ENCODE measurements at regions not wholly inside any gene's neighbourhood (a gene's known extent, or its start where the extent isn't known, plus 50 kb on each side); places are given as distances from the start of the nearest gene placed in this dataset.
"Not testable (repeated sequence)": the region's sequence is repeated elsewhere in the genome, so short reads cannot be mapped to it uniquely, and the experiment has no call there.

DNA sequence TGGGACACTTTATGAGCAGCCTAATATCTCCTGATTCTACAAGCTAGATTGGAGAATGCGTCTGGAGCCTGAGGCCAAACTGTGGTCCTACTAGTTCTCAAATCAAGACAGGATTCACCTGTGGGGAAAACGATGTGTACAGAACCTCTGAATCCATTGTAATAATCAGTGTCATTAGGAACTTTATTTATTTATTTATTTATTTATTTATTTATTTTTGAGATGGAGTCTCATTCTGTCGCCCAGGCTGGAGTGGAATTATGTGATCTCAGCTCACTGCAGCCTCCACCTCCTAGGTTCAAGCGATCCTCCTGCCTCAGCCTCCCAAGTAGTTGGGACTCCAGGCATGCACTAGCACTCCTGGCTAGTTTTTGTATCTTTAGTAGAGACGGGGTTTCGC lies 52.6 kb upstream of the KIF26B start:
- not testable (repeated sequence) for DNase-seq (ENCODE audit: low read depth in 2 of 2, low spot score in 1 of 2)

DNA sequence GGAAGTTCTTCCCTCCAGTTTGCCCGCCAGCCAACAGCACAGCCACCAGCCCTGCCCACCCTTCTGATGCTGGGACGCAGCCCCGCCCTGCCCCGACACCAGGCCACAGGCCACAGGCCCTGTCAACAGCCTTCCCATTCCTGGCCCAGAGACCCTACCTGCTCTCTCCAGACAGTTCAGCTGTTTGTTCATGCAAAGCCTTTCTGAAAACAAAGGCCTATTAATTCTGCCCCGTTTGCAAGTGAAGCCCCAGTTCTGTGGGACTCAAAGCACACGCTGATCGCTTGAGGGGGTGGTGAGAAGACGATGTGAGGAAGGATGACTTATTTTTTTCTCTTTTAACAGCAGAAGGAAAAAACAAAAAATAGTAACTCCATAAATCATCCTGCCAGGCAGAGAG lies 55.4 kb upstream of the KIF26B start:
- no peak for DNase-seq (ENCODE audit: low read depth in 2 of 2, low spot score in 1 of 2)

GRCh38 chr1:245098924-245099323 lies 55.9 kb upstream of the KIF26B start:
- no peak for DNase-seq (ENCODE audit: low read depth in 2 of 2, low spot score in 1 of 2)

DNA sequence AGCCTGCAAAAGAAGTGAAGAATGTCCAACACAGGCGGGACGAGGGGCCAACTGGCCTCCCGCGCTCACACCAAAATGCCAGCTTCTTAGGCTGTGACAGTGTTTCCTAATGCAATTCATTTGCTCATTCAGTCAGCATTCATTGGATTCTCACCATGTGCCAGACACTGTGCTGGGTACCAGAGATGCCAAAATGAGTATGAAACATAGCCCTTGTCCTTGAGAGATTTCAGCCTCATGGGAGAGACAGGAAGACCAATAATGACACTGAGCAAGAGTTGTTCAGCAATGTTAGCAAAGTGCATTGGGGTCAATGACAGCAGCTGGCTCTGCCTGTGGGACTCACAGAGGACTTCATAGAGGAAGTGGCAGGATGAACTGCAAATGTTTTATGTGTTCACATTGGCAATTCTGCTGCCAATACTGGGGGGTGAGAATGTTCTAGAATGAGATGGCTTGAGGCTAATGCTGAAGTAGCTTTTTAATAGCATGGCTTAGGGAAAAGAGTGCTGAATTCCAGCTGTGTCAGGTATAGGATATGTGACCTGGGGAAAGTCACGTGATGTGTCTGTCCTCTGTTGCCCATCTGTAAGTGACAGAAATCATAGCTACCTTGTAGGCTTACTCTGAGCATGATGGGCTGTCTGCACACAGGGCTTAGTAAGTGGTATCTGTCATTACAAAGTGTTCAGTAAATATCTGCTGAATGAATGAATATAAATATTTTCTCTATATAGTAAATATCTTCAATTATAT lies 58.3 kb upstream of the KIF26B start:
- DNase-seq (ENCODE audit: low read depth in 2 of 2, low spot score in 1 of 2), result no peak

DNA sequence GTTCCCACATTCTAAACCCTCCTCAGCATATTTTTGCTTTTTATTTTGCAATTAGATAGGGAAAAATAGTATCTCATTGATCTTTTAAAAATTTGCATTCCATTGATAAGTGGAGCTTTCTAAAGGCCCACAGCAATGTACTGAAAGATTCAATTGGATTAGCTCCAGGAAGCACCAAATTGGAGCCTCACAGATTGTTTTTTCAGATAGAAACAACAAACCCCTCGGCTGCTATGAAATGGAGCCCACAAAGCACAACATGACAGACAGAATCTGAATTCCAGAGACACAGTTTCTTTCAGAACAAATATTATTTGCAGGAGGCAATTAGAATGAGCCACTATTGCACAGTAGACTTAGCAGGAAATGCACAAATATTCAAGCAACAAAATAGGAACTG lies 58.9 kb upstream of the KIF26B start:
- no peak for DNase-seq (ENCODE audit: low read depth in 2 of 2, low spot score in 1 of 2)

DNA sequence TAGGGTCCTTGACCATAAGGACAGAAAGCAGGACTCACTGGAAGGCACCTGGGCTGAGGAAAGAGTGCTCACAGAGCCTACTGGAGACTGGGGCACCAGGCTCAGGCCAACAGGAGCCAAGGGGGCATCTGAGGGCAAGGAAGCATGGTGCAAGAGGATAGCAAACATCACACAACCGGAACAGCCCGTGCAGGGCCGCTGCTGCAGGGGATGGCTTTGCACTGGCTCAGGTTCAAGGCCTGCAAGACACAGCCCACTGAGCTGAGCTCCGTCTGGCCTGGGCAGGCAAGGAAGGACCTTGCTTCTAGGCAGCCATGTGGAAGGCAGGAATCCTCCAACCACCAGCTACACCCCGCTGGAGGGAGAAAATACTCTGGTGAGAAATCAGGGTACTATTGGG lies 59.8 kb upstream of the KIF26B start:
- no peak for DNase-seq (ENCODE audit: low read depth in 2 of 2, low spot score in 1 of 2)

DNA sequence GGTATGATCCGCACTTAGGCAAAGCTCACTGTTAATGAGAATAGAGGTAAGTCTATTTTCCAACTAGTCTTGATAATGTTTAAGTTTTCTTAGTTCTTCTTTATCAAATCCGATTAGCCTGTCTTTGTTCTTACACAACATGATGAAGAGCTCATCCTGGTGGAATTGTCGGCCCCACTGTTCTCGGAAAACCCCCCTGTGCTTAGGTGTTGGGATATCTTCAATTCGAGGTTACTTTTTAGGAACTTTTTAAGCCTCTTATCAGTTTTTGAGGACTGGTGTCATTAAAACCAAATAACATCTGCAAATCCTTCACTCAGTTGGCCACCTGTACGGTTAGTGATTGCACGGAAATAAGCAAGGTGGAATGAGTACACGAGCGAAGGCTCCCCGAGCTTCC lies 60.7 kb upstream of the KIF26B start:
- no peak for DNase-seq (ENCODE audit: low read depth in 2 of 2, low spot score in 1 of 2)

- no peak for DNase-seq (ENCODE audit: low read depth in 2 of 2, low spot score in 1 of 2)
Observed at GRCh38 chr1:245092638-245092976, 62.2 kb upstream of the KIF26B start.

GRCh38 chr1:245091818-245092637 lies 62.8 kb upstream of the KIF26B start:
- no peak for DNase-seq (ENCODE audit: low read depth in 2 of 2, low spot score in 1 of 2)

- no peak for DNase-seq (ENCODE audit: low read depth in 2 of 2, low spot score in 1 of 2)
Observed at GRCh38 chr1:245091171-245091621, 63.6 kb upstream of the KIF26B start.

GRCh38 chr1:245090491-245091090 lies 64.2 kb upstream of the KIF26B start:
- no peak for DNase-seq (ENCODE audit: low read depth in 2 of 2, low spot score in 1 of 2)

- DNase-seq (ENCODE audit: low read depth in 2 of 2, low spot score in 1 of 2), result no peak
Observed at GRCh38 chr1:245087723-245088122, 67.1 kb upstream of the KIF26B start.

DNA sequence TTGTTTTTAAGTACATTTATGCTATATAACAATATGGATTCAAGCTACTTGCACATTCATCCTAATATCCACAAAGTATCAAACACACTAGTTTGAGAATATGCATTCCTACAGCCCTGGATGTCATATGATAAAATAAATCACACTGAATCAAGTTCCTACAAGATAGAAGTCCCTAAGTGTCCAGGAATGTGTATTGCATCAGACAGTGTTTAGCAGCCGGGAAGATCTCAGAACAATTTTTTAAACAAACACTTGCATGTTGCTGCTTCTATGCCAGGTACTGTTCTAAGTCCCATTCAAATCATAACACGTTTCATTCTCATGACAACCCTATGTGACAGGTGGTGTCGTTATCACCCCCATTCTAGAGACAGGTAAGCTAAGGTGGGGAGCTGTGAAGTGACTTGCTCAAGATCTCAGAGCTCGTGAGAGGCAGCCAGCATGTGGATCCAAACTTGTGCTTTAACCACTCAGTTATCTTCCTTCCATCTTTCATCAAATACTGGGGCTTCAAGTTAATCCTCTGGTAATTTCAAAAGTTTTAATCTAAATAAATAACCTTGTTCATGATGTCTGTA lies 68.3 kb upstream of the KIF26B start:
- no peak for DNase-seq (ENCODE audit: low read depth in 2 of 2, low spot score in 1 of 2)

DNA sequence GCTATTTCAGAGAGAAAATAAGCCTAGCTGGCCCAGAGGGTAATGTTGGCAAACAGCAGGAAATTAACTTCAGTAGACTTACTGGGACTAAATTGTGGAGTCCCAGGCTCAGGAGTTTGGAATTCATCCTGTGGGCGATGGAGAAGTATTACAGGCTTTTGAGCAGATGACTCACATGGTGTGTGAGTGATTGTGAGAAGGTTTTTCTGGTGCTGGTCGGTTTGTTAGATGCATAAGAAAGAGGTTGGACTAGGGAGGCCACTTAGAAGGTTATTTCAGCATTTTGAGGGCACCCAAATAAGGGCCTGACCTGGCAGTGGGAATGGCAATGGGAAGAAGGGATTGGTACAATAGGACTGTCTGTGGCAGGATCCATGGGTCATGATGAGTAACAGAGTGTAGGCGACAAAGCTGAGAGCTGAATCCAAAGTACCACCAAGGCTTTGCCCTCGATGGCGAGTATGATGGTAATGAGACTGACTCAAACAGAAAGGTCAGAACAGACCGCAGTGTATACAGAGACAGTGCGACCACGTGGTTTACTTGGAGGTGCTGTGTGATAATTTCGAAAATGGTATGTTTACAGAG lies 69.2 kb upstream of the KIF26B start:
- DNase-seq (ENCODE audit: low read depth in 2 of 2, low spot score in 1 of 2), result no peak

DNA sequence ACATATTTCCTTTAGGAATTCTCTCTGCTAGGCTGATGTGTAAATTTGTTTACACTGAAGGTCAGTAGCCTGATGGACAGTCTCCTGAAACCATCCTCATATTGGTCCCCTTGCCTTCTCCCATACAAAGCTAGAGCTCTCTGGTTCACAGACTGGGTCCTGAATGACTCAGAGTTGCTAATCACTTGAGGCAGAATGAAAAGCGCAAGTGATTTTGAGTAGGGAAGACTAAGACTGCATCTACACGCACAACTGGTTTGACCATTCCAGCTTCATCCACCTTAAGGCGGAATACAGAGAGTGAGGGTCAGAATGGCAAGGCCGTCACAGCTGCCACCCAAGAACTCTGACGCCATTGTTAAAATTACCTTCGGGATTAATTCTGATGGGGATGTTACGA lies 70.2 kb upstream of the KIF26B start:
- DNase-seq (ENCODE audit: low read depth in 2 of 2, low spot score in 1 of 2), result no peak

GRCh38 chr1:245079021-245079609 lies 75.7 kb upstream of the KIF26B start:
- DNase-seq (ENCODE audit: low read depth in 2 of 2, low spot score in 1 of 2), result no peak

GRCh38 chr1:245074898-245075297 lies 79.9 kb upstream of the KIF26B start:
- DNase-seq (ENCODE audit: low read depth in 2 of 2, low spot score in 1 of 2), result no peak

DNA sequence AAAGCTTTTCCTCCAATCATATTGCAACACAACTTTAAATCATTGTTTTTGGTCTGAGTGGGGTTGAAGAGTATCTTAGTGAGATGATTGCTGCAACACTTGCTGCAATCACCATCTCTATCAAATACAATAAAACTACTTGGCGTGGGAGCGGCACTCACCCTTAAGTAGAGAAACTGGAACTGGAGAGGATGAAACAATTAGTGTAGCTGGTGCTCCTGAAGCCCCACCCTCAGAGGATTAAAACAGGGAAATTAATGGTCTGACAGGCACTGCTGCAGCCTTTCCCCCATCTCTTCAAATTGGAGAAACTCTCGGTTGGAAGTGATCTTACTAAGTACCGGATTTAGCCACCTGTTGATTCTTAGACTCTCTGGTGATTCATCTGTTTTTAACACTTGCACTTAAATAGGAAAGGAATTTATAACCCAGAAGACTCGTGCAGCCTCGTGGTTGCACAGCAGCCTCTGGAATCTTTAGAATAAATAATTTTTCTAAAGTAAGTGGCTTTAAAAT lies 80.5 kb upstream of the KIF26B start:
- no peak for DNase-seq (ENCODE audit: low read depth in 2 of 2, low spot score in 1 of 2)

- no peak for DNase-seq (ENCODE audit: low read depth in 2 of 2, low spot score in 1 of 2)
Observed at GRCh38 chr1:245070836-245071615, 83.8 kb upstream of the KIF26B start.

- DNase-seq (ENCODE audit: low read depth in 2 of 2, low spot score in 1 of 2), result no peak
Observed at GRCh38 chr1:245067257-245067656, 87.5 kb upstream of the KIF26B start.
